ENCODE measurements at regions not wholly inside any gene's neighbourhood (a gene's known extent, or its start where the extent isn't known, plus 50 kb on each side); places are given as distances from the start of the nearest gene placed in this dataset.
"Not testable (repeated sequence)": the region's sequence is repeated elsewhere in the genome, so short reads cannot be mapped to it uniquely, and the experiment has no call there.

DNA sequence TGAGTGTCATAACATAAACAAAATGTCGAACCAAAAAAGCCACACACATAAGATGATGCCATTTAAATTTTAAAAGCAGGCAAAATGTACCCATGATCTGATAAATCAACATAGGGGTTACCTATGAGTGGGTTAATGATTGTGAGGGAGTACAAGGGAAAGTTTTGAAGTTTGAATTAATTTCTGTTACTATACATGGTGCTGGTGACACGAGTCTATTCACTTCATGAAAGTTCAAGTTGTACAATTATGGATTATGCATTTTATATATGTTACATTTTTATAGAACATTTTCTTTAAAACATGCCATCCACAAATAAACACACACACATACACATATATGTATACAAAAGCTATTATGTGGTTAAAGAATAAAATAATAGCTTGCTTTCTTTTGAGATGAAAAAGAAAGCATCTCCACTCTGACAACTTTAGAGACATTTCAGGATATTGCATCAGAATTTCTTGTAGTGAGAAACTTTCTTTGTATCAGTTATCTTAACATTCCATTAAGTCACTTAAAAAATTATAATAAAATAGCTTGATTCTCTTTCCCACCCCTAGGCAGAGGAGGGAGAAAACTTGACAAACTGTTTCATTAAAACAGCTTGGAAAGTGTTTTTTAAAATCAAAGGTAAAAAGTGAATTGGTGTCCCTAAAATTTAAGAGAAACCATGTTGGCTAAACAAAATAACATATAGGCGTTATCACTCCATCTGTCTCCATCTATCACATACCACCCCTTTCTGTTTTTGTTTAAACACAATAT lies 891.8 kb upstream of the NDST4 start:
- no peak for DNase-seq

DNA sequence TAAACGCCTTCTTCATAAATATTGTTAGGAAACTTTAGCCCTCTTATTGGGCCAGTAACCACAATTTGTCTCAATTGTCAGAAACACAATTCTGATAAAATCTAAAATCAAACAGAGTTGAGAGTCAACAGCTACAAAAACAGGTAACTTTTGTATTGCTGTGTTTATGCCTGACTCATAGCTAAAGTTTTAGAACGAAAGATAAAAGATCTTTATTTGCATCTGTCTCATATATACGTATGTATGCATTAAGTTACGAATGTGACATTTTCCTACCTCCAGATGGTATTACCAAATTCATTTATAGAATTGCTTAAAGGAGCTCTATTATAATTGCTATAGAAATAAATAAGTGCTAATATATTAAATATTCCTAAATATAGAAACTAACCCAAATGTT lies 887.9 kb upstream of the NDST4 start:
- DNase-seq = no peak

DNA sequence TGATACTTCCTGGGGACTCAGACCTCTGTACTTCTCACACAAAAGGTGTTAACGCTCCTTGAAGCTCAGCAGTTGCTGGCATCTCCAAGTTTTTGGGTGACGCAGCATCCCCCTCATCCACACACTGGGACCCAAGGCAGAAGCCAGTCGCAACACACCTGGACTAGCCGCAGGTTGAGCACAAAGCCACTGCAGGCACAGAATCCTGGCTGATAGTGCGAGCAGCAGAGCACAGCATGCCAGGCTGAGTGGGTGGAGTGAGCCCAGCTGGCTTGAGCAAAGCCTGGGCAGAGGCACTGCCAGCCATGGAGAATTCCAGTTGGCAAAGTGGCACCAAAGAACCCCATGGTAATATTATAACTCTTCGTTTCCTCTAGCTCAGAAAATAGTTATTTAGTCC lies 873.2 kb upstream of the NDST4 start:
- DNase-seq = no peak

DNA sequence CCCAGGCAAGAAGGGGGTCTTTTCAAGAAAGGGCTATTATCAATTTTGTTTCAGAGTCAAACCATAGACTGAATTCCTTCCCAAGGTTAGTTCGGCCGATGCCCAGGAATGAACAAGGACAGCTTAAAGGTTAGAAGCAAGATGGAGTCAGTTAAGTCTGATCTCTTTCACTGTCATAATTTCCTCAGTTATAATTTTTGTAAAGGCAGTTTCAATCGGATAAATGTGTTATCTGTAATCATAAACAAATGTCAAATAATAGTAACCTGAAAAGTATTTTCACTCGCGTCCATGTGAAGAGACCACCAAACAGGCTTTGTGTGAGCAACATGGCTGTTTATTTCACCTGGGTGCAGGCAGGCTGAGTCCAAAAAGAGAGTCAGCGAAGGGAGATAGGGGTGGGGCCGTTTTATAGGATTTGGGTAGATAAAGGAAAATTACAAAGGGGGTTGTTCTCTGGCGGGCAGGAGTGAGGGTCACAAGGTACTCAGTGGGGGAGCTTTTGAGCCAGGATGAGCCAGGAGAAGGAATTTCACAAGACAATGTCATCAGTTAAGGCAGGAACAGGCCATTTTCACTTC lies 862.1 kb upstream of the NDST4 start:
- not testable (repeated sequence) for DNase-seq

DNA sequence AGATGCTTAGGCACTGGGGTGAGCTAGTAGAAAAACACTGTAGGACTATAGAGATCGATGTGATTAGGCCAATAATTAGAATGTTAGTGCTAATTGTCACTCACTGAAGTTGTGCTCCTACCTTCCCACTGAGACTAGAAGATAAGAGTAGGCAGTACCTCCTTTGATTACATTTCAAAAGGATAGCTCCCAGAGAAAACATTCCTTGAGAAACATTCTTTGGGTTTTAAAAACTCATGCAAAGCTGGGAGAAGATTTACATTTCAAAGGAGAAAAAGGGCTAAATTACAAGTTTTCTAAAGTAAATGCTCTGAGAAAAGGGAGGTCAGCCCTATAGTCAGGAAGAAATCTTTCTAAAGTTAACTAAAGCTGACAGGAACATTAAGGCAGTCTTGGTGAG lies 860.3 kb upstream of the NDST4 start:
- DNase-seq = no peak

DNA sequence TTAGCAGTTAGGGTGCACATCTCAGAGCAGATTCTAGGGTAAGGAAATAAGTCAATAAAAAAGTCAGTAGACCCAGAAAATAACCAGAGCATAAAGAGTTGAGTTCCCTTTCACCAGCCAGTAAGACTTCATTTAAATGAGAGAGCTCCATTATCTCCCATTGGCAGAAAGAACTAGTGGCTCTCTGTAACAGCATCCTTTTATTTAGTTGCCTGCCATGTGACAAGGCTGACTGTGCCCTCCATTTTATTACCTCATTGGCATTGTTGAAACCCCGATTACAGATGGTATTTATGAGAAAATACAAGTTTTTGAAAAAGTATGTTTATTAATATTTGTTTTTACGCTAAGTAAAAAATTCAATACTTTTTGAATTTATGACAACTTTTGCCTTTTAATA lies 859.5 kb upstream of the NDST4 start:
- DNase-seq = no peak

DNA sequence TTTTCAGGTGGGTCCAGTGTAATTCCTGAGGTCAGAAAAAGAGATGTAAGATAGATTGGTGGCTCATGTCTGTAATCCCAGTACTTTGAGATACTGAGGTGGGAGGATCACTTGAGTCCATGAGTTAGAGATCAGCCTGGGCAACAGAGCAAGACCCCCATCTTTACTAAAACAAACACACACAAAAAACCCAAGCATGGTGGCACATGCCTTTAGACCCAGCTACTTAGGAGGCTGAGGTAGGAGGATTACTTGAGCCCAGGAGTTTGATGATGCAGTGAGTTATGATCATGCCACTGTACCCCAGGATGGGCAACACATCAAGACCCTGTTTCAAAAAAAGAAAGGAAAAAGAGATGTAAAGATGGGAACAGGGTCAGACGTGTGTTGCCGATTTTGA lies 857.4 kb upstream of the NDST4 start:
- DNase-seq = no peak

DNA sequence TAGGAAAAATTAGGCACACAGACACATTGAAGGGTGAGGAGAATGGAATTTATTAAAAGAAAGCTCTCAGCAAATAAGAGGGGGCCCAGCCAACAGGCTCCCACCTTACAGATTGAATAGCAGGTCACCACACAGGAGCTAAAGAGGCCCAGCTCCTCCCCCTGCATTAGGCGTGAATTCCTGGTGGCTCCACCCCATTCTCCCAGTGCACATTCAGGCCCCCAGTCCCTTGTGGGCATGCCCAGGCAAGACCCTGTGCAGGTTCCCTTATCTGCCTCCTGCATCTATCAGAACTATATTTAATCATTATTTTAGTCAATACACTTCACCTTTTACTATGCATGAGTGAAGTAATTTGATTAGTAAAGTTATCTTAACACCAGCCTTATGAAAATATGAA lies 856.3 kb upstream of the NDST4 start:
- no peak for DNase-seq

DNA sequence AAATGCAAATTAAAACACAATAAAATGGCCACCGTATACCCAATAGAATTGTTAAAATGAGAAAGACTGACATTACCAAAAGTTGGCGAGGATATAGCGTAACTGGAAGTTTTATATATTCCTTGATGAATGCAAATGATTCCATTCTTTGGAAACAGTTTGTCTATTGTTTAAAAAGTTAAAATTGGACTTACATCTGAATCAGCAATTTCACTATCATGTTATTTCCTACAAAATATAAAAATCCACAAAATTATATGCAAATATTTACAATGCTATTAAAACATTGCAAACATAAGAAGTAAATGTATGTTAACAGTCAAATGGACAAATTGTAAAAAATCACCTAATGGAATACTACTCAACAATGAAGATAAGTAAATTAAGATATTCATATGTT lies 852.2 kb upstream of the NDST4 start:
- no peak for DNase-seq

DNA sequence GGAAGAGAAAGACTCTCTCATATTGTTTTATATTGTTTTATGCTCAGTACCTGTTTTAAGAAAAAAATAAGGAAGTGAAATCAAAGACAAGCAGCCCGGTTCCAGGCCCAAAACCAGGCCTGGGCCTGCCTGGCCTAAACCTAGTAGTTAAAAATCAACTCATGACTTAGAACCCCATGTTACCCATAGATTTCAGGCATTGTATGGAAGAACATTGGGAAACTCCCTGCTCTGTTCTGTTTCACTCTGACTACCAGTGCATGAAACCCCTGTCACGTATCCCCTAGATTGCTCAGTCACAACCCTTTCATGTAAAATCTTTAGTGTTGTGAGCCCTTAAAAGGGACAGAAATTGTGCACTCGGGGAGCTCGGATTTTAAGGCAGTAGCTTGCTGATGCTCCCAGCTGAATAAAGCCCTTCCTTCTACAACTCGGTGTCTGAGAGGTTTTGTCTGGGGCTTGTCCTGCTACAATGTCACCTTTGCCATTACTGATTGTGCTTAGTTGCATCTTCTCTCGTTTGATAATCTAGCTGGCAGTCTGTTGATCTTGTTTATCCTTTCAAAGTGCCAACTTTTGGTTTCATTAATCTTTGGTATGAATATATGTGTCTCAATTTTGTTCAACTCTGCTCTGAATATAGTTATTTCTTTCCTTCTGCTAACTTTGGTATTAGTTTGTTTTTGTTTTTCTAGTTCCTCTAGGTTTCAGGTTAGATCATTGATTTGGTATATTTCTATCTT lies 842.8 kb upstream of the NDST4 start:
- DNase-seq = not testable (repeated sequence)

DNA sequence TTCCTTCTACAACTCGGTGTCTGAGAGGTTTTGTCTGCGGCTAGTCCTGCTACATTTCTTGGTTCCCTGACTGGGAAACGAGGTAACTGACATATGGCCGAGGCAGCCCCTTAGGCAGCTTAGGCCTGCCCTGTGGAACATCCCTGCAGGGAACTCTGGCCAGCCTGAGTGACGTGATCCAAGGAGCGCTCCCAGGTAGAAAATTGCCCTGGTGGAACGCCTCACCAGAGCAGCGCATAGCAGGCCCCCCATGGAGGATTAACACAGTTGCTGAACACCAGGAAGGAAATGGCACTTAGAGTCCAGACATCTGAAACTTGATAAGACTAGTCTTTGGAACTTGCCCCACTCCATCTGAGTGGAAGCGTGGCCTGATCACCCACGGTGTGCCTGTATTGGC lies 837.4 kb upstream of the NDST4 start:
- DNase-seq = no peak

DNA sequence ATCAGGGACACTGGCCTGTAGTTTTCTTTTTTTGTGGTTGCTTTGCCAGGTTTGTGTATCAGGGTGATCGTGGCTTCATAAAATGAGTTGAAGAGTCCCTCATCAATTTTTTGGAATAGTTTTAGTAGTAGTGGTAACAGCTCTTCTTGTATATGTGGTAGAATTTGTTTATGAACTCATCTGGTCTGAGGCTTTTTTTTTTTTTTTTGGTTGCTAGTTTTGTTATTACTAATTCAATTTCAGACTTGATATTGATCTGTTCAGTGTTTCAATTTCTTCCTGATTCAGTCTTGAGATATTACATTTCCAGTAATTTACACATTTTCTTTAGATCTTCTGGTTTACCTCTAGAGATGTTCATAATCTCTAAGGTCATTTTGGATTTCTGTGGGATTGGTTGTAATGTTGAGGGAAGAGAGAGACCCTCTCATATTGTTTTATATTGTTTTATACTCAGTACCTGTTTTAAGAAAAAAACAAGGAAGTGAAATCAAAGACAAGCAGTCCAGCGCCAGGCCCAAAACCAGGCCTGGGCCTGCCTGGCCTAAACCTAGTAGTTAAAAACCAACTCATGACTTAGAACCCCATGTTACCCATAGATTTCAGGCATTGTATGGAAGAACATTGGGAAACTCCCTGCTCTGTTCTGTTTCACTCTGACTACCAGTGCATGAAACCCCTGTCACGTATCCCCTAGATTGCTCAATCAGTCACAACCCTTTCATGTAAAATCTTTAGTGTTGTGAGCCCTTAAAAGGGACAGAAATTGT lies 836.7 kb upstream of the NDST4 start:
- not testable (repeated sequence) for DNase-seq

DNA sequence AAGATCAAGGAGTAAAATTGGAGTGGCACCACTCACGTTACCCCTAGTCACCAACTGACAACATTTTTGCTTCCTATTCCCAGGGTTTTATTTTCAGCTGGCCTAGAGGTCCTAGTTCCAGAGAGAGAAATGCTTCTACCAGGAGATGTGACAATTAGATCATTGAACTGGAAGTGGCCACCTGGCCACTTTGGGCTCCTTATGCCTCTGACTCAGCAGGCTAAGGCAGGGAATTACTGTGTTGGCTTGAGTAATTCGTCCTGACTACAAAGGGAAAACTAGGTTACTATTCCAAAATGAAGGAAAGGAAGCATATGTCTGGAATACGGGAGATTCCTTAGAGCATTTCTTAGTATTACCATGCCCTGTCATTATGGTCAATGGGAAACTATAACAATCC lies 831.6 kb upstream of the NDST4 start:
- no peak for DNase-seq

DNA sequence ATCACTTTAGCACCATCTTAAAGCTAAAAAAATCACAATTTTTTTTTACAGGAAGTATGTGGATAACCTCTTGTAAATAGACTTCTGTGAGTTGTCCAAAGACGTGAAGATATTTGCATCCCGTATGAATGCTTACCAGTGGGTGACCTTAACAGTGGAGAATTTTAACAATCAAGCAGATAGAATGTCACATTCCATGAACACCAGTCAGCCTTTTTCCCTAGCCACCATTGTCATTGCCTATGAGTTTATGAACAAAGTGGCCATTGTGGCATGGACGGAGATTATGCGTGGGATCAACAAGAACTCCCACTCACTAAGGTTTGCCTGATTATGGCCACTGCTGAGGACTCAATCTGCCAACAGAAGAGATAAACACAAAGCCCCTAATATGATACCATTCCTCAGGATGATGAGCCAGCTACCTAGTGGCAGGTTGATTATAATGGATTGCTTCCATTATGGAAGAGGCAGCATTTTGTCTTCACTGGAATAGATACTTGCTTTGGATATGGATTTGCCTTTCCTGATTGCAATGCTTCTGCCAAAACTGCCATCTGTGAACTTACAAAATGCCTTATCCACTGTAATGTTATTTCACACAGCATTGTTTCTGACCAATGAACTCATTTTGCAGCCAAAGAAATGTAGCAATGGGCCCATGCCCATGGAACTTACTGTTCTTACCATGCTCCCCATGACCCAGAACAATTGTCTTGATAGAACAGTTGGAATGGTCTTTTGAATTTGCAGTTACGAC lies 830.9 kb upstream of the NDST4 start:
- no peak for DNase-seq

DNA sequence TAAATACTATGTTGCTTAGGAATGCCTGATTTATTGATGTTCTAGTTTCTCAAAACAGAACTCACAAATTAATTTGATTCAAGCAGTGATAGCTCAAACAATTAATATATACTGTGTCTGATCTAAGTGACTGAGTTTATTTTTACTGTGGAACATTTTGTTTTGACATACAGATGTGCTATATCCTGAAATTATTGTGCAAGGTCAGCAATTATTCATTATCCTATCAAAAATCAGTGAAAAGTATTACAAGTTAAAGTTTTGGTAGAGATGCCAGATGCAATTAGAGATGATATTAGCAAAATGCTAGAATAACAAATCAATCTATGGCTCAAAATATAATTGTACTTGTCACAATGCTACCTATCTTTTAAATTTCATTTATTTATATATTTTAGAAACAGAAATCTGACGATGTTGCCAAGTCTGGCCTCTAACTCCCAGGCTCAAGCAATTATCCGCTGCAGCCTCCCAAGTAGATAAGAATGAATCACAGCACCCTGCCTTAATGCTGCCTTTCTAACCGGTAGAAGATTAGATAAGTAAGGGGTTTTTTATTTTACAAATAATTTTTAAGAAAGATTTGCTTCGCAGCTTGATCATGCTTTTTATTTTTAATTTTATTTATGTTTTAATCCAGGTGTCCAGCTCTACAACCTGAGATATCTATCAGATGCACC lies 825.5 kb upstream of the NDST4 start:
- no peak for DNase-seq

DNA sequence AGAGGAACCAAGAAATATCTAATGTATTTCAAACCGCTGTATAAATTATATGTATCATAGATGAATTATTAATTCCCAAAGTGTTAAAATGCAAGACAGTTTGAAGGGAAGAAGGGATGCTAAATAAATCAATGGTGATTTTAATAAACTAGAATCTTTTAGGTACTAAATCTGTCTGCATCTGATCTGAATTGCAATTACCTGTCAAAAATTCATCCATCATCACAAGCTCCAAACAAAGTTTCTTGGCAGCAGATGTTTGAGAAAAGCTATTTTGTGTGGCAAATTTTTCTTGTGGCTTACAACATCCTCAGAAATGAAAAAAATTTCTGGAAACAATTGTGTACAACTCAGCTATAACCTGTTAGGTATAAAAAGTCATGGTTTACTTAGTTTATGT lies 816.0 kb upstream of the NDST4 start:
- no peak for DNase-seq

DNA sequence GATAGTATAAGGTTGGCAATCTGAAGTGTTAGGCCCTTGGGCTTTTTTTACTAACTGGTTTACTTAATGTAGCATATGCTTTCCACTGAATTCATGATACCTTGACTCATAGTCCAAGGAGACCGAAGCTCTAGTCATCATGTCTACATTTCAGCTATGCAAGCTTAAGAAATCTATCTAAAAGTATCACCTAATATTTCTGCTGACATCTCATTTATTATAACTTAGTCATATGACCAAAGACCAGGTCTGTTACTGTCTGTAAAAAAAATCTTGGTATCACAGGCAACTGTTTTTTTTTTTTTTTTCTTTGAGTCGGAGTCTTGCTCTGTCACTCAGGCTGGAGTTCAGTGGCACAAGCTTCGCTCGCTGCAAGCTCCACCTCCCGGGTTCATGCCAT lies 814.0 kb upstream of the NDST4 start:
- DNase-seq = no peak

DNA sequence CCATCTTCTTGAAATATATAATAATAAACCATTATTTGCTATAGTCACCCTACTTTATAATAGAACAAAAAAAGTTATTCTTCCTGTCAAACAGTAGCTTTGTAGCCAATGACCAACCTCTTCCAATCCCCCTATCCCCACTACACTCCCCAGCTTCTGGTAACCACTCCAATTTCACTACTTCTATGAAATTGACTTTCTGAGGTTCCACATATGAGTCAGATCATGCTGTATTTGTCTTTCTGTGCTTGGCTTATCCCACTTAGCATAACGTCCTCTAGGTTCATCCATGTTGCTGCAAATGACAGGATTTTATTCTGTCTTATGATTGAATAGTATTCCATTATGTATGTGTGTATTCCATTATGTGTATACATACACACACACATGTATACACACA lies 809.7 kb upstream of the NDST4 start:
- no peak for DNase-seq

DNA sequence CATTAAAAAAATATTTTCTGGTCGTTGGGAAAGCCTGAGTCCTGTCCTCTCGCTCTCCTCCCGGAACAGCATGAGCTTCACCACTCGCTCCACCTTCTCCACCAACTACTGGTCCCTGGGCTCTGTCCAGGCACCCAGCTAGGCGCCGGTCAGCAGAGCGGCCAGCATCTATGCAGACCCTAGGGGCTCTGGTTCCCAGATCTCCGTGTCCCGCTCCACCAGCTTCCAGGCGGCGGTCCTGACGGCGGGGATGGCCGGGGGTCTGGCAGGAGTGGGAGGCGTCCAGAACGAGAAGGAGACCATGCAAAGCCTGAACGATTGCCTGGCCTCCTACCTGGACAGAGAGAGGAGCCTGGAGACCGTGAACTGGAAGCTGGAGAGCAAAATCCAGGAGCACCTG lies 807.2 kb upstream of the NDST4 start:
- DNase-seq = no peak

DNA sequence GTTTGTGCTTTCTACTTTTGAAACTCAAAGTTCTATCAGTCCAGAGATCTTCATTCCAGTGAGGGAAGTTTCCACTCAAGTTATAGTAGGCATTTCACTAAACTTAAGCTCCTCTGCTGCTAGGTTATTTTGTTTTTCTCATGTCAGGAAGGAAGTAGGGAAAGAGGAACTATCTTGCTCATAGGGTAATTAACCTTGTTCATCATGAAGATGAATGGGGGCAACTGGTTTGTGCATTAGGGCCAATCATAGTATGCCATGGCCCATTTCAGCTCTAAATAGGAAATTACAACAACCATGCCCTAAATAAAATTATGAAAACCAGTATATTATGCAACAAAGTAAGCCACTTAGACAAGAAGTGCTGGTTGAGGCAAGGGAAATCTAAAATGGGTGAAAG lies 804.7 kb upstream of the NDST4 start:
- no peak for DNase-seq

DNA sequence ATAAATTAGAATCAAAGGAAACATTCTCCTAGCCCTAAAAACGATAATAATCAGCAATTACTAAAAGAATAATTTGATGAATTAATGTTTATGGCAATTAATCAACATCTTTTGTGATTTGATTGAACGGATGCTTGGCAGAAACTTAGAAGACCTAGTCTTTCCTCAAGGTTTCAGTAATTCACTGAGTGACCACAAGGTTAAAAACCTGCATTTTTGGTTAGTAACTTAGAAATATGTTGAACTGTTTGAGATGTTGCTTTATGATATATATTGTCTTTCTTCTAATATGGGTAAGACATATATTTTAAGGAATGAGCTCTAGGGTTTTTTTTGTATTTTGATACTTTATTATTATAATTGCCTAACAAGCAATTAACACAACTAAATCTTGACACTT lies 793.0 kb upstream of the NDST4 start:
- no peak for DNase-seq

DNA sequence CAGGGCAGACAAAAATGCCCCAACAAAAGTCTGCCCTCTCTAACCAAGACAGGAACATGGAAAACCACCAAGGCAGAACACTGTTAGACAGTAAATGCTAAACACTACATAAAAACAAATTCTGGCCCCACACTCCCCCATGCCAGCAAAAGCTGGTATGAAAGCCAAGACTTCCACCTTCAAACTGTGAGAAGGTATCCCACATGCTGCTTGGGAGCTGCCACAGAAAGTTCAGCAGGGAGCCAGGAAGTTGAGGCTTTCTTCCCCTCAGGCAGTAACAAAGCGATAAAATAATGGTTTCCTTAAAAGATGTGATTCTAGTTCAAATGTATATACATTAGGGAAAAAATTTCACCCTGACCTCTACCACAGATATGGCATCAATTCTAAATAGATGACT lies 770.4 kb upstream of the NDST4 start:
- DNase-seq = no peak
